Activated T-cell treated with anti-CD3 and anti-CD28 coated beads, Interleukin-2, amount 50 U/mL, for 72 hours (primary cell): ENCODE measurements at regions not wholly inside any gene's neighbourhood (a gene's known extent, or its start where the extent isn't known, plus 50 kb on each side); places are given as distances from the start of the nearest gene placed in this dataset.
"Not testable (repeated sequence)": the region's sequence is repeated elsewhere in the genome, so short reads cannot be mapped to it uniquely, and the experiment has no call there.

Source experiments
- ATAC-seq, 2 donors: fragments of 150-1000 bp; cut with Tn5 transposase; replicated peaks in 1 of 2; 2 replicates each; pipeline ENCODE4 v1.10.0; 2021; ENCODE audit warnings: moderate library complexity in 2 of 2, mild to moderate bottlenecking in 1 of 2
- DNase-seq, 2 donors: peaks; one replicate each; pipeline ENCODE4 v3.0.0; 2021 to 2022; ENCODE audit warnings: mixed read lengths in 1 of 2
- H3K27ac Mint-ChIP-seq: one replicate; pipeline ENCODE4 v1.8.0; 2022; ENCODE audit warnings: mild to moderate bottlenecking, moderate library complexity, mixed read lengths
- H3K27me3 Mint-ChIP-seq: one replicate; pipeline ENCODE4 v1.8.0; 2022; ENCODE audit warnings: low read depth, mixed read lengths
- H3K36me3 Mint-ChIP-seq, 2 donors: one replicate each; pipeline ENCODE4 v1.8.0; 2022; ENCODE audit warnings: mixed read lengths in 2 of 2, mild to moderate bottlenecking in 1 of 2; ENCODE audit not compliant: insufficient read depth in 2 of 2
- H3K4me1 Mint-ChIP-seq: one replicate; pipeline ENCODE4 v1.8.0; 2022; ENCODE audit warnings: low read depth, mixed read lengths
- H3K4me3 Mint-ChIP-seq, 2 donors: one replicate each; pipeline ENCODE4 v1.8.0; 2022; ENCODE audit warnings: mild to moderate bottlenecking in 2 of 2, mixed read lengths in 2 of 2, moderate library complexity in 2 of 2
- H3K9me3 Mint-ChIP-seq, 2 donors: one replicate each; pipeline ENCODE4 v1.8.0; 2022; ENCODE audit warnings: mixed read lengths in 2 of 2

DNA sequence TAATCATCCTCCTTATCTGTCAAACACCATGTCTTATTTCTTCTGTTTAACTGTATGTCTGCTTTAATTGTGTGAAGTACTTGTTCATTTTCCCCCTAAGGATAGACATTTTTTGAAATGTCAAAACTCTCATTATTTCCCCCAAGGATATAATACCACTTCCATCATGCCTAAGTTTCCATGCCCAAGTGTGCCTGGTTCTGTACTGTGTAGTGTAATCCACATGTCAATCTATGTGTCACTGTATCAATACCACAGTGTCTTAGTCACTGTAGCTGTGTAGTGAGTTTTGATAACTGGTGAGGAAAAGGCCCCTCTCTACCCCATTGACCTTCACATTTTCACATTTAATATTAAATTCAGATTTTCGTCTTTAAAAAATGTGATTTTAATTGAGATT lies 1265.5 kb downstream of the PCDH9 start:
- DNase-seq = no peak
- ATAC-seq = no peak
- peaks cover 0 to 1% of the 10 kb centered on the region in 2 donors for H3K36me3 Mint-ChIP-seq
- H3K27ac Mint-ChIP-seq = no peak overlapping the region
- H3K9me3 Mint-ChIP-seq = peaks cover 3 to 6% of the 10 kb centered on the region in 2 donors
- H3K4me3 Mint-ChIP-seq = no peak overlapping the region
- H3K27me3 Mint-ChIP-seq = no peaks in the 10 kb centered on the region
- no peaks in the 10 kb centered on the region for H3K4me1 Mint-ChIP-seq

DNA sequence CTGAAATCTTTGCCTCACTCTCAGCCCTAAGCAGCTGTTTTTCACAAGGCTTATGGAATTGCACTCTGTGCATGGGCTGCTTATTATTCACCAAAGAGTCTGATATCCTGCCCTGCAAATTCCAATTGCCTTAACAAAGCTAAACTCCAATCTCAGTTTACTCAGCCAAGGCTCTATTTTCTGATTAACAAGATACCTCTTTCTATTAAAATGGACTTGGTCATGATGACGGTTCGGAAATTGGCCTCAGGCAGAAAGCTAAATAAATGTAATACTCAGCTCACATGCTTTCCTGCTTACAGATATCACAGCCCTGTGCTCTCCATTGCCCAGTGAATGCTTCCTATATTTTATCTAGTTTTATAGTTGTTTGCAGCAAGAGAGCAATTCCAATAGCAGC lies 1270.8 kb downstream of the PCDH9 start:
- no peak for DNase-seq
- H3K4me1 Mint-ChIP-seq = no peaks in the 10 kb centered on the region
- ATAC-seq = no peak
- no peak overlapping the region for H3K27ac Mint-ChIP-seq
- peaks cover 3 to 10% of the 10 kb centered on the region in 2 donors for H3K9me3 Mint-ChIP-seq
- H3K4me3 Mint-ChIP-seq = no peak overlapping the region
- no peaks in the 10 kb centered on the region for H3K36me3 Mint-ChIP-seq
- H3K27me3 Mint-ChIP-seq = no peaks in the 10 kb centered on the region

DNA sequence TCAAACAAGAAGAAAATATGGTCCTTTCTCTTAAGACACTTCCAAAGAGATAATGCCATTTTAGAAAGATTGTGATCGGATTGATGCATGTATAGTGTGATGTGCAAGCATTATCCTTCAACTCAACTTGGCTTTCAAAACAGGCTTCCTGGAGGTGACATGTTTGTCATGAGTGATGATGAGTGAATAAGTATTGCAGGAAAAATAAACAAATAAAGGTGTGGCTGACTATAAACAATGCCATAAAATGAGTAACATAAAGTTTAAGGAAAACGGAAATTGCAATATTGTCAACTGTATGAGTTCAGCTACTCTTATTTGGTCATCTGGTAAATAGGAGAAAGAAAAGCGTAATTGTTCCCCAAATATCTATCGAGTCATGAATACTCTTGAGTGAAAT lies 1283.7 kb downstream of the PCDH9 start:
- Mint-ChIP-seq H3K9me3 (peaks cover 4 to 5% of the 10 kb centered on the region in 2 donors), H3K27ac (no peak overlapping the region), H3K4me1 (no peaks in the 10 kb centered on the region), H3K36me3 (peaks cover 0 to 2% of the 10 kb centered on the region in 2 donors), H3K27me3 (no peaks in the 10 kb centered on the region), H3K4me3 (no peak overlapping the region)
- ATAC-seq (no peak), DNase-seq (no peak)

DNA sequence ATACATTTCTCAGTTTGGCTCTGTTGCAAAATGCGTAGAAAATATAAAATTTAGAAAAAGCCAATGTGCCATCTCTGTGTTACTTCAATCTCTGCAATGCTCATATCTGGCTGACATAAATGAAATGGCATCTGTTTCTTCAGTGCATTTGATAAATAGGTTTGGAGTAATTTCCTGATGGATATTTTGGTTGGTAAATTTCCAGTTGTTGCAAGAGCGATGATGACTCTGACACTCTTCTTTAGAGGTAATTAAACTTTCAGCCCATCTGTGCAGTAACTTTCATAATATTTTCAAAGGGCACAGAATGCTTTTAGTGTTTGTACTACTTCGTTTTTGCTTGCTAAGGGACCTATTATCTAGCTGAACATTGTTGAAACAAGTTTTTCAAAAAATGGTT lies 1286.4 kb downstream of the PCDH9 start:
- DNase-seq (no peak), ATAC-seq (no peak)
- Mint-ChIP-seq H3K4me1 (no peaks in the 10 kb centered on the region), H3K36me3 (peaks cover 0 to 2% of the 10 kb centered on the region in 2 donors), H3K27me3 (no peaks in the 10 kb centered on the region), H3K9me3 (peaks cover 0 to 2% of the 10 kb centered on the region in 2 donors), H3K27ac (no peak overlapping the region), H3K4me3 (no peak overlapping the region)

DNA sequence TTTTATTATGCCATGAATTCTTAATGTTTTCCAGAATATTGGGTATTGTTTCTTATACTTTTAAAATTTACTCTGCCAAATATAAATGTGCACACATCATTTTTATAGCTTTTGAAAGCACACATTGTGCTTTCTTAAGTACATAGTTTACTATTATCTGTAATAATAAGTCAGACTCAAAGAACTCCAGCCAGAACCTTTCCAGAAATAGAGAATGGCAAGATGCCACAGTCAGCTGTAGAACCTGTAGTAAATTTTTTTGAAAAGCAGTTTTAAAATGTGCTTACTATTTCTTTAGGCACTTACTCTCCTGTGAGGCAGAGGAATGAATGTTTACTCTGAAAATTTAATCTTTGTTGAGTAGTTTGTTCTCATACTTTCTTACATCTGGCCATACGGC lies 1287.1 kb downstream of the PCDH9 start:
- no peaks in the 10 kb centered on the region for H3K27me3 Mint-ChIP-seq
- H3K9me3 Mint-ChIP-seq = peaks cover 0 to 2% of the 10 kb centered on the region in 2 donors
- H3K4me1 Mint-ChIP-seq = no peaks in the 10 kb centered on the region
- H3K27ac Mint-ChIP-seq = no peak overlapping the region
- peaks cover 0 to 2% of the 10 kb centered on the region in 2 donors for H3K36me3 Mint-ChIP-seq
- H3K4me3 Mint-ChIP-seq = no peak overlapping the region
- ATAC-seq (no peak), DNase-seq (no peak)

DNA sequence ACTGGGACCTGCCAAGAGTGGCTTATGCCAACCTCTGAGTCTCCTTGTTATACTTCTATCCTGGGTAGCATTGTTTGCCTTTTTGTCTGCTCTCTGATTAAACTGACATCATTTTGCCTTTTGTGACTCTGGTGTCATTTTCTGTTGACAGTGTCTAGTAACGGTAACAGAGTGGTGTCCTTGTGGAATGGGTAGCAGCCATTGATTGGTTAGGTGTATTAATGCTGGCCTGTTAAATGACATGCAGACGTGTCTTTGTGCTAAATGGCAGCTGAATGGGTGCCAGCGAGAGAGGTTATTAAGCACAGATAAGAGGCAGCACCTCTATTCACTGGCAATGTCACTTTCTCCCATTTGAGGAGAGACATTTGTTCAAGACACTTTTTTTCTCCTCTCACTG lies 1289.4 kb downstream of the PCDH9 start:
- H3K27me3 Mint-ChIP-seq = no peaks in the 10 kb centered on the region
- no peak overlapping the region for H3K27ac Mint-ChIP-seq
- peaks cover 0 to 2% of the 10 kb centered on the region in 2 donors for H3K9me3 Mint-ChIP-seq
- H3K36me3 Mint-ChIP-seq = no peaks in the 10 kb centered on the region
- ATAC-seq (no peak), DNase-seq (no peak)
- H3K4me1 Mint-ChIP-seq = no peaks in the 10 kb centered on the region
- H3K4me3 Mint-ChIP-seq = no peak overlapping the region

DNA sequence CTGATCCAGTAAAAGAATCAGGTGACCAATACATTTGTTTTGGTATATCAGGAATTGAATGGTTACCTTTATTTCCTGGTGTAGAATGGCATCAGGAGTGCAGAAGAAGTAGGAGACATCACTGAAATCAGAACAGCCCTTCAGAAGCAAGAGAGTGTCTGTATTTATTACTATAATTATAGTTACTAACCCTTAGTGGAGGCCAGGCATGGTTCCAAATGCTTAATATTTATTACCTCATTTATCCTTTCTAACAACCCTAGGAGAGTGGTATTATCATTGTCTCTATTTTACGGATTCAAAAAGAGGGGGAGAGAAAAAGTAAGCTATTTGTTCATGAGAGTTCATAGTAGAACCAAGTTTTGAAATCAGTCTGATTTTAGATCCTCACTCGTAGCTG lies 1292.9 kb downstream of the PCDH9 start:
- H3K27ac Mint-ChIP-seq = no peak overlapping the region
- no peaks in the 10 kb centered on the region for H3K4me1 Mint-ChIP-seq
- no peak overlapping the region for H3K4me3 Mint-ChIP-seq
- DNase-seq (no peak), ATAC-seq (no peak)
- peaks cover 0 to 6% of the 10 kb centered on the region in 2 donors for H3K9me3 Mint-ChIP-seq
- H3K27me3 Mint-ChIP-seq = no peaks in the 10 kb centered on the region
- no peaks in the 10 kb centered on the region for H3K36me3 Mint-ChIP-seq

DNA sequence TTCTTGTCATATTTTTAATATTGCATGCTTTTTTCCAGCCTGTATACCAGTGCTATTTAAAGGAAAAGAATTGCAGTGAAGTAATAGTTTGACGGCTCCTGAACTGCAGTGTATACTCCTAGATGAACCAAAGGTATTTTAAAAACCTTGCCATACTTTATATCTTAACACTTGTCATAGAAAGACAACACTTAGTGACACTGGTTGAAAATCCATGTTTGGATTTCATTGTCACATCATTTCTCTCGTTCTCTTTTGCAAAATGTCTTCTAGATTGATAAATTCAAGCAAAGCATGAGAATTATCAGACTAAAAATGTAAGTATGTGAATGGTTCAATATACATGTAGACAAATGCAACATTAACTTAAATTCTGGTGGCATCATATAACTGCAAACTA lies 1293.9 kb downstream of the PCDH9 start:
- DNase-seq (no peak), ATAC-seq (no peak)
- H3K4me3 Mint-ChIP-seq = no peak overlapping the region
- peaks cover 3 to 6% of the 10 kb centered on the region in 2 donors for H3K9me3 Mint-ChIP-seq
- no peak overlapping the region for H3K27ac Mint-ChIP-seq
- H3K36me3 Mint-ChIP-seq = no peaks in the 10 kb centered on the region
- H3K4me1 Mint-ChIP-seq = no peaks in the 10 kb centered on the region
- no peaks in the 10 kb centered on the region for H3K27me3 Mint-ChIP-seq

DNA sequence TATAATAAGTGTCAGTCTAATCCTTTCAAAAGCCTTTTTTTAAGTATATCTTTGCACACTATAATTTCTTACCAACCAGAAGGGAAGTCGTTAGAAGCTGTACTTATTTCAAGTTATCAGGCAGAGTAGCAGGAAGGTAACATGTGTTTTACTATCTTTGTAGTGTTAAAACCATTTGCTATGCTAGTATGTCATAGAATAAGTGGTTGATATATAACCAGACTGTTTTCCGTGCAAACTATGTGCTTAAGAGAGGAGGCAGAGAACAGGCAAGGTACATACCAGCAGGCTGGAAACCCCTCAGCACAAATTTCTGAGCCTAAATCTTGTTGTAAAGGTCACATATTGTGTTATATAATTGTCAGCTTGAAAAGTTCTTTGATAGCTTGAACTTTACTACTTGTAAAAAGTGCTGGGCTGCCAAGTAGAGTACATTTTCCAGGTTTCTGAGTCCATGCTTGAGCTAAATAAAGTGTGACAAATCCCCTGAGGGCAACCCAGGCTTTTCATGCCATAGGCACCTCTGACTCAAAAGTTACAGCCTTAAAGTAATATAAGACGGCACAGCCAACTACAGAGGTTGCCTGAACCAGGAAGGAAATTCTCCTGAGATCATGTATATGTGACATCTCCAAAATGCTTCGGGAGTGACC lies 1297.4 kb downstream of the PCDH9 start:
- DNase-seq = no peak
- Mint-ChIP-seq H3K27ac (no peak overlapping the region), H3K27me3 (no peaks in the 10 kb centered on the region), H3K4me1 (no peaks in the 10 kb centered on the region), H3K9me3 (peaks cover 8 to 9% of the 10 kb centered on the region in 2 donors), H3K4me3 (no peak overlapping the region), H3K36me3 (no peaks in the 10 kb centered on the region)
- no peak for ATAC-seq

DNA sequence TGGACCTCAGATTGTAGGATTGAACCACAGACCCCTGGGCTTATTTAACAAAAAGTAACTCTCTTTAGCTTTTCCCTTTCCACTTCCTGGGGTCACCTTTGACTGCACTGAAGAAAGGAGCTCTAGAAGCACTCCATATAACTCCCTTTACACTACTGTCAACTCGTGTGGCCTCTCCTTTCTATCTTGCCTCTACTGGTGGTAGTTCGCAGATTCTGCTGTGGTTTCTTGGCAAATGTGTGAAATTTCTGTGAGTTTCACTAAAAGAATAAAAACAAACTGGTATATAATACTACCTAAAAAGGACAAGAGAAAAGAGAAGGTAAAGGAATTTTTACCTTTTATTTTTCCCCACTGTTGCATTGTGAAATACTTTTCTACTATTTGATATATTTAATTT lies 1298.1 kb downstream of the PCDH9 start:
- H3K4me3 Mint-ChIP-seq = no peak overlapping the region
- H3K36me3 Mint-ChIP-seq = peaks cover 0 to 1% of the 10 kb centered on the region in 2 donors
- no peaks in the 10 kb centered on the region for H3K4me1 Mint-ChIP-seq
- DNase-seq (no peak), ATAC-seq (no peak)
- no peak overlapping the region for H3K27ac Mint-ChIP-seq
- H3K9me3 Mint-ChIP-seq = peaks cover 9 to 10% of the 10 kb centered on the region in 2 donors
- no peaks in the 10 kb centered on the region for H3K27me3 Mint-ChIP-seq

DNA sequence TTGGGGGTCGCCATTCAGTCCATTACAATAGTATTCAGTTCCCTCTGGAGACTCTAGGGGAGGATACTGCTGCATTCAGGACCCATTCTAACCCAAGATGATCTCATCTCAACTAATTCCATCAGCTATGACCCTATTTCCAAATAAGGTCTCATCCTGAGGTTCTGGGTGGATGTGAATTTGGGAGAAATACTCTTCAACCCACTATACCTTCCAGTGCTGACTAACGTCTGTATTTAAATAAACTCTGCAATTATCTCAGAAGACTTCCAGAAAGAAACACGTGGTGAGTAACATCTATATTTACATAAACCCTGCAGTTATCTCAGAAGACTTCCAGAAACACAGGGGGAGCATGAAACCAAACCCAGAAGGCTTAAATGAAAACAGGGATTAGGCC lies 1300.7 kb downstream of the PCDH9 start:
- DNase-seq = no peak
- H3K4me3 Mint-ChIP-seq = no peak overlapping the region
- ATAC-seq = no peak
- no peaks in the 10 kb centered on the region for H3K27me3 Mint-ChIP-seq
- no peaks in the 10 kb centered on the region for H3K4me1 Mint-ChIP-seq
- peaks cover 0 to 1% of the 10 kb centered on the region in 2 donors for H3K36me3 Mint-ChIP-seq
- H3K27ac Mint-ChIP-seq = no peak overlapping the region
- H3K9me3 Mint-ChIP-seq = peaks cover 4 to 9% of the 10 kb centered on the region in 2 donors

DNA sequence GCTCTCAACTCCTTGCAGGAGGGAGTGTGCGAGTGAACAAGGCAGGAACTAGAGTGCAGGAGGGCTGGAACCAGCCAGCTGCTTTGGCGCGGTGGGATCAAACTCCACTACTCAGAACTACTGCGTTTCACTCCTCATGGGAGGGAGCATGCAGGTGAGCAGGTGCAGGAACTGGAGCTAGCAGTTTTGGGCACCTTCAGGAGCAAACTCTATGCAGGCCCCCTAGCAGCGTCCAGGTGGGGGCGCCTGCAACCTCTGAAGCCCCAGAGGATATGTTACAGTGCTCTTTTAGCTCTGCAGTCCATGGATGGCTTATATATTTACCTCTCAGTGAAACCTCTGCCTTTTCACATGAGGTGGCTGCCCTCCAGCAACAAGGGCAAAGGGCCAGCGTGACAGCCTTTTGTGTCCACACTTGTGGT lies 1303.4 kb downstream of the PCDH9 start:
- H3K36me3 Mint-ChIP-seq = peaks cover 0 to 1% of the 10 kb centered on the region in 2 donors
- H3K4me3 Mint-ChIP-seq = no peak overlapping the region
- H3K4me1 Mint-ChIP-seq = no peaks in the 10 kb centered on the region
- ATAC-seq (no peak), DNase-seq (no peak)
- peaks cover 3 to 7% of the 10 kb centered on the region in 2 donors for H3K9me3 Mint-ChIP-seq
- H3K27ac Mint-ChIP-seq = no peak overlapping the region
- H3K27me3 Mint-ChIP-seq = no peaks in the 10 kb centered on the region

DNA sequence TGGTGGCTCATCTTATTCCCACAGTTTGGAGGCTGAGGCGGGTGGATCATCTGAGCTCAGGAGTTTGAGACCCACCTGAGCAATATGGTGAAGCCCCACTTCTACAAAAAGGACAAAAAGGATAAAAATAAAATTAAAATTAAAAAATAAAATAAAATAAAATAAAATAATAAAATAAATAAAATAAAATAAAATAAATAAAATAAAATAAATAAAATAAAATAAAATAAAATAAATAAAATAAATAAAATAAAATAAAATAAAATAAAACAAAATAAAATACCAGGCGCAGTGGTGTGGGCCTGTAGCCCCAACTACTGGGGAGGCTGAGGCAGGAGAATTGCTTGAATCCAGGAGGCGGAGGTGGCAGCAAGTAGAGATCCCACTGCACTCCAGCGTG lies 1307.3 kb downstream of the PCDH9 start:
- H3K36me3 Mint-ChIP-seq, H3K4me1 Mint-ChIP-seq, H3K27ac Mint-ChIP-seq, H3K4me3 Mint-ChIP-seq, DNase-seq, H3K27me3 Mint-ChIP-seq, H3K9me3 Mint-ChIP-seq, ATAC-seq: not testable (repeated sequence)

DNA sequence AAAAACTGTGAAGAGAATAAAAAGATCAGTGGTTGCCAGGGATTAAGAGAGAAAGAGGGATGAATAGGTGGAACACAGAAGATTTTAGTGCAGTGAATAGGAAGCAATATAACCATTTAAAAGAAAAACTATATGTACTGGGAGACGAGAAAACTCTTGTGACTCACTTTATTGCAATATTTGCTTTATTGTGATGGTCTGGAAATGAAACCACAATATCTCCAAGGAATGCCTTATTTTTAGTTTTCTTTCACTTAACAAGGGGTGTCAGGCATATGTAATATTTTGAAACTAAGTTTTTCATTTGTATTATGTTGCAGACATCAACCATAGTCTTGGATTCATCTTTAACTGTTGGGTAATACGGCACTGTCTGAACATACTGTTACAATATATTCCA lies 1308.2 kb downstream of the PCDH9 start:
- Mint-ChIP-seq H3K4me1 (no peaks in the 10 kb centered on the region), H3K27ac (no peak overlapping the region), H3K27me3 (no peaks in the 10 kb centered on the region), H3K9me3 (peaks cover 5 to 8% of the 10 kb centered on the region in 2 donors), H3K36me3 (peaks cover 0 to 2% of the 10 kb centered on the region in 2 donors), H3K4me3 (no peak overlapping the region)
- no peak for DNase-seq
- ATAC-seq = no peak
